ENCODE measurements at regions not wholly inside any gene's neighbourhood (a gene's known extent, or its start where the extent isn't known, plus 50 kb on each side); places are given as distances from the start of the nearest gene placed in this dataset.
"Not testable (repeated sequence)": the region's sequence is repeated elsewhere in the genome, so short reads cannot be mapped to it uniquely, and the experiment has no call there.

- TF ChIP-seq CTCF (IDR thresholded peaks at IDR 0.05; ENCODE audit: insufficient read depth, low read length) (no peak), REST (IDR thresholded peaks at IDR 0.05; ENCODE audit: insufficient replicate concordance, low read depth) (no peak), POLR2AphosphoS5 (IDR thresholded peaks at IDR 0.05; ENCODE audit: low read depth) (no peak), GABPA (IDR thresholded peaks at IDR 0.05; ENCODE audit: low read depth) (no peak), SPI1 (IDR thresholded peaks at IDR 0.05; ENCODE audit: borderline replicate concordance, low read depth) (no peak)
- no peak for DNase-seq (ENCODE audit: low read depth in 1 of 2, low spot score in 1 of 2)
- Histone ChIP-seq H3K27ac (replicated peaks) (no peak overlapping the region), H3K27me3 (ENCODE audit: insufficient read depth, poor library complexity, severe bottlenecking) (no peaks in the 10 kb centered on the region), H3K4me3 (replicated peaks; ENCODE audit: insufficient read depth, low read length) (no peak overlapping the region)
Observed at GRCh38 chr2:65896446-65896845, 464.0 kb upstream of the SPRED2 start.

GRCh38 chr2:65890131-65890530 lies 457.7 kb upstream of the SPRED2 start:
- H3K4me3 ChIP-seq (replicated peaks; ENCODE audit: insufficient read depth, low read length); H3K27ac ChIP-seq (replicated peaks); H3K27me3 ChIP-seq (ENCODE audit: insufficient read depth, poor library complexity, severe bottlenecking); DNase-seq (ENCODE audit: low read depth in 1 of 2, low spot score in 1 of 2): not testable (repeated sequence)

GRCh38 chr2:65885266-65885665 lies 452.9 kb upstream of the SPRED2 start:
- Histone ChIP-seq H3K4me3 (replicated peaks; ENCODE audit: insufficient read depth, low read length) (no peak overlapping the region), H3K27ac (replicated peaks) (no peak overlapping the region), H3K27me3 (ENCODE audit: insufficient read depth, poor library complexity, severe bottlenecking) (no peaks in the 10 kb centered on the region)
- DNase-seq (ENCODE audit: low read depth in 1 of 2, low spot score in 1 of 2), result no peak
- TF ChIP-seq CTCF (IDR thresholded peaks at IDR 0.05; ENCODE audit: insufficient read depth, low read length) (no peak), GABPA (IDR thresholded peaks at IDR 0.05; ENCODE audit: low read depth) (no peak), REST (IDR thresholded peaks at IDR 0.05; ENCODE audit: insufficient replicate concordance, low read depth) (no peak), POLR2AphosphoS5 (IDR thresholded peaks at IDR 0.05; ENCODE audit: low read depth) (no peak), SPI1 (IDR thresholded peaks at IDR 0.05; ENCODE audit: borderline replicate concordance, low read depth) (no peak)

- Histone ChIP-seq H3K27ac (replicated peaks) (no peak overlapping the region), H3K4me3 (replicated peaks; ENCODE audit: insufficient read depth, low read length) (no peak overlapping the region), H3K27me3 (ENCODE audit: insufficient read depth, poor library complexity, severe bottlenecking) (no peaks in the 10 kb centered on the region)
- TF ChIP-seq REST (IDR thresholded peaks at IDR 0.05; ENCODE audit: insufficient replicate concordance, low read depth) (no peak), CTCF (IDR thresholded peaks at IDR 0.05; ENCODE audit: insufficient read depth, low read length) (no peak), GABPA (IDR thresholded peaks at IDR 0.05; ENCODE audit: low read depth) (no peak), SPI1 (IDR thresholded peaks at IDR 0.05; ENCODE audit: borderline replicate concordance, low read depth) (no peak), POLR2AphosphoS5 (IDR thresholded peaks at IDR 0.05; ENCODE audit: low read depth) (no peak)
- DNase-seq (ENCODE audit: low read depth in 1 of 2, low spot score in 1 of 2), result no peak
Observed at GRCh38 chr2:65881592-65881991, 449.2 kb upstream of the SPRED2 start.

Measured in HL-60 (cell line).